ENCODE measurements at regions not wholly inside any gene's neighbourhood (a gene's known extent, or its start where the extent isn't known, plus 50 kb on each side); places are given as distances from the start of the nearest gene placed in this dataset.

DNA sequence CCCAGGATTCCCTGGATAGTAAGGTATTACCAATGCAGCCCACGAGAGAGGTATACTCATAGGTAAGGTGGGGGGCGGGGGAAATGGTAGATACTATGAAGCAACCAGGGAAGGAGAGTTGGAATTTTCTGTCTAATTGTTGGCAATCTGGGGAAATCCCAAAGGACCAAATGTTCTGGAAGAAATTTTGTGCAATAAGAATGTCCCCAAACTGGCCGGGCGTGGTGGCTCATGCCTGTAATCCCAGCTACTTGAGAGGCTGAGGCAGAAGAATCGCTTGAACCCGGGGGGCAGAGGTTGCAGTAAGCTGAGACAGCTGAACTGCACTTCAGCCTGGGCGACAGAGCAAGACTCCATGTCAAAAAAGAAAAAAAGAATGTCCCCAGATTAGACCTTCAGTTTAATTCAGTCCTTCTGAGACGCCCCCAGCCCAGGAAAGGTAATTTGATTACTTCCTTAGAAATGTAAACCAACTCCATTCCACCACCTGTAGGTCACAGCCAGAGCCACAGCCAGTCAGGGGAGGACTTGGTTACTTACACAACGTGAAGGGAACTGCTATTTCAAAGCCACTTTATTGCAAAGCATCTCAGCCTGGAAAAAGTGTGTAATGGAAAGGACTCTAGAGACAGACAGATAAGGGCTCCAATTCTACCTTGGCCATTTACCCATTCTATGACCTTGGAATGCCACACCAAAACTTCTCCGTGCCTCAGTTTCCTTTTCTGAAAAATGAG lies 50.0 kb upstream of the KLF4 start:
- DNase-seq: no peak
